Hepatocyte (in vitro differentiated cells): ENCODE measurements at regions not wholly inside any gene's neighbourhood (a gene's known extent, or its start where the extent isn't known, plus 50 kb on each side); places are given as distances from the start of the nearest gene placed in this dataset.

Experiments
- DNase-seq: peaks from one replicate; pipeline ENCODE4 v3.0.0-alpha.2; 2016; ENCODE audit warnings: low spot score
- H2AFZ ChIP-seq: fragments of 200-600 bp; sonication (generic); 2 replicates; pipeline ENCODE4 v1.6.0; 2016; ENCODE audit warnings: antibody characterized with exemption, mild to moderate bottlenecking
- H3K27ac ChIP-seq: fragments of 200-600 bp; sonication (generic); 2 replicates; pipeline ENCODE4 v1.5.1; 2016; ENCODE audit warnings: mild to moderate bottlenecking
- H3K27me3 ChIP-seq: fragments of 200-600 bp; sonication (generic); 2 replicates; pipeline ENCODE4 v1.6.1; 2016
- H3K36me3 ChIP-seq: fragments of 200-600 bp; sonication (generic); replicated peaks from 2 replicates; pipeline ENCODE4 v1.5.1; 2016; ENCODE audit warnings: low read depth; ENCODE audit not compliant: insufficient read depth
- H3K4me1 ChIP-seq: fragments of 200-600 bp; sonication (generic); 2 replicates; pipeline ENCODE4 v1.5.1; 2016; ENCODE audit warnings: mild to moderate bottlenecking, moderate library complexity; ENCODE audit not compliant: insufficient read depth
- H3K4me2 ChIP-seq: fragments of 200-600 bp; sonication (generic); 2 replicates; pipeline ENCODE4 v1.6.0; 2016
- H3K4me3 ChIP-seq: fragments of 200-600 bp; sonication (generic); 2 replicates; pipeline ENCODE4 v1.5.1; 2016; ENCODE audit warnings: mild to moderate bottlenecking
- H3K79me2 ChIP-seq: fragments of 200-600 bp; sonication (generic); 2 replicates; pipeline ENCODE4 v1.6.0; 2017; ENCODE audit warnings: mild to moderate bottlenecking
- H3K9me2 ChIP-seq: fragments of 200-600 bp; sonication (generic); replicated peaks from 2 replicates; pipeline ENCODE4 v1.6.0; 2017; ENCODE audit warnings: mild to moderate bottlenecking; ENCODE audit not compliant: insufficient read depth
- H3K9me3 ChIP-seq: fragments of 200-600 bp; sonication (generic); 2 replicates; pipeline ENCODE4 v1.5.1; 2016; ENCODE audit warnings: low read depth, mild to moderate bottlenecking
- H4K20me1 ChIP-seq: fragments of 200-600 bp; sonication (generic); 2 replicates; pipeline ENCODE4 v1.6.0; 2016; ENCODE audit warnings: mild to moderate bottlenecking; ENCODE audit not compliant: insufficient read depth, poor library complexity, severe bottlenecking
- CTCF ChIP-seq: fragments of 200-600 bp; sonication (generic); IDR thresholded peaks from 2 replicates; pipeline ENCODE4 v1.5.1; 2016; ENCODE audit warnings: antibody characterized with exemption, mild to moderate bottlenecking; ENCODE audit not compliant: poor library complexity
- EZH2 ChIP-seq: fragments of 200-600 bp; sonication (generic); IDR thresholded peaks from 2 replicates; pipeline ENCODE4 v1.6.1; 2016; ENCODE audit warnings: antibody characterized with exemption, mild to moderate bottlenecking, borderline replicate concordance
- EZH2phosphoT487 ChIP-seq: fragments of 200-600 bp; sonication (generic); IDR thresholded peaks from one replicate; pipeline ENCODE4 v1.6.1; 2018; ENCODE audit warnings: antibody characterized with exemption, mild to moderate bottlenecking, low read depth, moderate library complexity; ENCODE audit not compliant: unreplicated experiment, severe bottlenecking
- WGBS: methylation state at CpG from one replicate; pipeline ENCODE4 v1.1.6; 2016; ENCODE audit warnings: low lambda C conversion rate; ENCODE audit errors: missing lambda C conversion rate; 5-methylcytosine and 5-hydroxymethylcytosine counted together

GRCh38 chr7:54839575-54840213 lies 80.7 kb upstream of the SEC61G start:
- Histone ChIP-seq H3K4me1 (peaks cover 6% of the 10 kb centered on the region), H3K36me3 (no peaks in the 10 kb centered on the region), H4K20me1 (no peaks in the 10 kb centered on the region), H3K4me3 (no peak overlapping the region), H3K9me3 (no peaks in the 10 kb centered on the region), H3K27ac (no peak overlapping the region), H2AFZ (no peak overlapping the region), H3K4me2 (no peak overlapping the region), H3K9me2 (no peaks in the 10 kb centered on the region), H3K27me3 (no peaks in the 10 kb centered on the region), H3K79me2 (no peaks in the 10 kb centered on the region)
- WGBS = 79% methylated on average over 9 of the region's 9 CpGs
- TF ChIP-seq EZH2phosphoT487 = no peak
- TF ChIP-seq CTCF = peak; percentile 21
- TF ChIP-seq EZH2 = no peak
- DNase-seq = peak; percentile 30

- no peak for DNase-seq
- H3K4me2 ChIP-seq = no peak overlapping the region
- no peaks in the 10 kb centered on the region for H3K27me3 ChIP-seq
- H3K9me2 ChIP-seq = no peaks in the 10 kb centered on the region
- H3K9me3 ChIP-seq = no peaks in the 10 kb centered on the region
- no peaks in the 10 kb centered on the region for H3K79me2 ChIP-seq
- H2AFZ ChIP-seq = no peak overlapping the region
- no peaks in the 10 kb centered on the region for H4K20me1 ChIP-seq
- peak overlapping the region; percentile 17 for H3K27ac ChIP-seq
- no peak overlapping the region for H3K4me3 ChIP-seq
- H3K36me3 ChIP-seq = no peaks in the 10 kb centered on the region
- TF ChIP-seq EZH2 (no peak), CTCF (peak; percentile 18), EZH2phosphoT487 (no peak)
- 57% methylated on average over 8 of the region's 8 CpGs for WGBS
- H3K4me1 ChIP-seq = peaks cover 6% of the 10 kb centered on the region
Measured at GRCh38 chr7:54841772-54842697, 83.0 kb upstream of the SEC61G start.

- 77% methylated on average over 3 of the region's 3 CpGs for WGBS
- H3K27me3 ChIP-seq = no peaks in the 10 kb centered on the region
- no peak overlapping the region for H3K4me2 ChIP-seq
- no peak overlapping the region for H2AFZ ChIP-seq
- H3K27ac ChIP-seq = no peak overlapping the region
- H3K4me3 ChIP-seq = no peak overlapping the region
- no peaks in the 10 kb centered on the region for H3K36me3 ChIP-seq
- DNase-seq = no peak
- no peaks in the 10 kb centered on the region for H3K9me2 ChIP-seq
- peaks cover 6% of the 10 kb centered on the region for H3K4me1 ChIP-seq
- no peaks in the 10 kb centered on the region for H3K79me2 ChIP-seq
- TF ChIP-seq CTCF (no peak), EZH2 (no peak), EZH2phosphoT487 (no peak)
- no peaks in the 10 kb centered on the region for H3K9me3 ChIP-seq
- H4K20me1 ChIP-seq = no peaks in the 10 kb centered on the region
Measured at GRCh38 chr7:54843841-54844355, 84.9 kb upstream of the SEC61G start.
